OCI-LY7 (cell line): ENCODE measurements at regions not wholly inside any gene's neighbourhood (a gene's known extent, or its start where the extent isn't known, plus 50 kb on each side); places are given as distances from the start of the nearest gene placed in this dataset.

Experiments used
- BruUV-seq: library from RNA; stranded (reverse); fragments of 400-500 nt; replicated peaks from 2 replicates; lab custom pipeline; 2021; lab: Mats Ljungman, UMichigan
- CTCF ChIA-PET: fragments of 300-600 bp; sonication (Branson Sonifier 250); formaldehyde crosslinking; loops from one replicate; lab custom pipeline; 2022; ENCODE audit warnings: antibody characterized with exemption; ENCODE audit not compliant: unreplicated experiment; lab: Charles Lee
- POLR2A ChIA-PET: fragments of 300-600 bp; sonication (Branson Sonifier 250); formaldehyde crosslinking; loops from one replicate; lab custom pipeline; 2022; ENCODE audit warnings: antibody characterized with exemption; lab: Charles Lee
- DNase-seq: peaks from one replicate; pipeline ENCODE4 v3.0.0-alpha.2; 2015; ENCODE audit warnings: low spot score
- H2AFZ ChIP-seq: fragments of 200-600 bp; sonication (generic), shearing (Covaris generic); 2 replicates; pipeline ENCODE4 v1.6.1; 2014; ENCODE audit warnings: mild to moderate bottlenecking, antibody characterized with exemption, low read length, moderate library complexity
- H3K27ac ChIP-seq: fragments of 200-600 bp; sonication (generic); 2 replicates; pipeline ENCODE4 v1.5.1; 2014; ENCODE audit warnings: mixed run types, low read depth, mild to moderate bottlenecking, moderate library complexity, low read length, inconsistent platforms; ENCODE audit not compliant: poor library complexity, severe bottlenecking
- H3K36me3 ChIP-seq: fragments of 200-600 bp; sonication (generic); 2 replicates; pipeline ENCODE4 v1.6.1; 2014; ENCODE audit warnings: mild to moderate bottlenecking, antibody characterized with exemption, low read length, moderate library complexity, mixed read lengths; ENCODE audit not compliant: insufficient read depth
- H3K4me1 ChIP-seq: fragments of 200-600 bp; sonication (generic); 2 replicates; pipeline ENCODE4 v1.5.1; 2014; ENCODE audit warnings: mild to moderate bottlenecking, low read length; ENCODE audit not compliant: insufficient read depth, poor library complexity, severe bottlenecking
- H3K4me2 ChIP-seq: fragments of 200-600 bp; sonication (generic); 2 replicates; pipeline ENCODE4 v1.6.1; 2014; ENCODE audit warnings: mild to moderate bottlenecking, low read length
- H3K4me3 ChIP-seq: fragments of 200-600 bp; sonication (generic); 2 replicates; pipeline ENCODE4 v1.5.1; 2014; ENCODE audit warnings: mild to moderate bottlenecking, low read depth, low read length; ENCODE audit not compliant: poor library complexity, severe bottlenecking
- H3K79me2 ChIP-seq: fragments of 200-600 bp; sonication (generic); 2 replicates; pipeline ENCODE4 v1.6.1; 2016; ENCODE audit warnings: low read depth, mild to moderate bottlenecking, low read length, moderate library complexity, mixed read lengths; ENCODE audit not compliant: insufficient read depth
- H3K9me2 ChIP-seq: fragments of 200-600 bp; sonication (generic); 2 replicates; pipeline ENCODE4 v1.6.1; 2016; ENCODE audit warnings: mild to moderate bottlenecking, low read length, mixed read lengths; ENCODE audit not compliant: insufficient read depth
- H3K9me3 ChIP-seq: fragments of 200-600 bp; sonication (generic); 2 replicates; pipeline ENCODE4 v1.6.1; 2014; ENCODE audit warnings: mild to moderate bottlenecking, mixed run types, low read length, mixed read lengths
- H4K20me1 ChIP-seq: fragments of 200-600 bp; sonication (generic); 2 replicates; pipeline ENCODE4 v1.6.1; 2014; ENCODE audit warnings: mild to moderate bottlenecking, antibody characterized with exemption, low read length, moderate library complexity, mixed read lengths; ENCODE audit not compliant: insufficient read depth
- CTCF ChIP-seq: fragments of 200-600 bp; sonication (generic); conservative IDR thresholded peaks from 2 replicates; pipeline ENCODE4 v1.5.1; 2014; ENCODE audit warnings: mild to moderate bottlenecking, antibody characterized with exemption, low read length, moderate library complexity, mixed read lengths
- EZH2phosphoT487 ChIP-seq: fragments of 200-600 bp; sonication (generic); IDR thresholded peaks from 2 replicates; pipeline ENCODE4 v1.6.1; 2018; ENCODE audit warnings: low read depth, borderline replicate concordance, mild to moderate bottlenecking, mixed run types, antibody characterized with exemption, low read length, moderate library complexity, mixed read lengths
- intact Hi-C: fragments of 100-400 bp; cut with micrococcal nuclease; formaldehyde crosslinking; loops from one replicate; pipeline ENCODE4 v1.10.0; 2022; ENCODE audit not compliant: unreplicated experiment

- H3K36me3 ChIP-seq, result no peaks in the 10 kb centered on the region
- TF ChIP-seq EZH2phosphoT487 (no peak), CTCF (no peak)
- H3K4me2 ChIP-seq, result no peak overlapping the region
- no peaks in the 10 kb centered on the region for H3K79me2 ChIP-seq
- no peak overlapping the region for H3K27ac ChIP-seq
- intact Hi-C loops, result no loop called here
- no peaks in the 10 kb centered on the region for H3K9me2 ChIP-seq
- CTCF ChIA-PET, result no interaction called here
- H3K4me1 ChIP-seq, result no peaks in the 10 kb centered on the region
- no peaks in the 10 kb centered on the region for H3K9me3 ChIP-seq
- POLR2A ChIA-PET, result no interaction called here
- DNase-seq, result no peak
- no TSS peak for BruUV-seq
- no peaks in the 10 kb centered on the region for H4K20me1 ChIP-seq
- H3K4me3 ChIP-seq, result no peak overlapping the region
- H2AFZ ChIP-seq, result no peak overlapping the region
Observed at GRCh38 chrX:124791492-124792095, 445.2 kb downstream of the SH2D1A start.

GRCh38 chrX:124796989-124797388 lies 450.6 kb downstream of the SH2D1A start:
- intact Hi-C loops, result no loop called here
- TF ChIP-seq EZH2phosphoT487 (no peak), CTCF (no peak)
- no peaks in the 10 kb centered on the region for H4K20me1 ChIP-seq
- BruUV-seq, result no TSS peak
- POLR2A ChIA-PET, result no interaction called here
- no peaks in the 10 kb centered on the region for H3K36me3 ChIP-seq
- CTCF ChIA-PET, result no interaction called here
- no peak for DNase-seq
- H3K9me2 ChIP-seq, result no peaks in the 10 kb centered on the region
- H3K4me1 ChIP-seq, result no peaks in the 10 kb centered on the region
- H3K4me2 ChIP-seq, result no peak overlapping the region
- no peaks in the 10 kb centered on the region for H3K9me3 ChIP-seq
- no peak overlapping the region for H3K4me3 ChIP-seq
- H3K79me2 ChIP-seq, result no peaks in the 10 kb centered on the region
- H2AFZ ChIP-seq, result no peak overlapping the region
- H3K27ac ChIP-seq, result no peak overlapping the region

GRCh38 chrX:124804962-124805361 lies 458.6 kb downstream of the SH2D1A start:
- H4K20me1 ChIP-seq, result no peaks in the 10 kb centered on the region
- CTCF ChIA-PET, result no interaction called here
- no peaks in the 10 kb centered on the region for H3K4me1 ChIP-seq
- no peak for TF ChIP-seq CTCF
- no peak for TF ChIP-seq EZH2phosphoT487
- no peaks in the 10 kb centered on the region for H3K36me3 ChIP-seq
- intact Hi-C loops, result no loop called here
- H3K4me3 ChIP-seq, result no peak overlapping the region
- no peaks in the 10 kb centered on the region for H3K9me3 ChIP-seq
- no peak overlapping the region for H3K27ac ChIP-seq
- no peaks in the 10 kb centered on the region for H3K79me2 ChIP-seq
- DNase-seq, result no peak
- POLR2A ChIA-PET, result interaction anchor here (0.6 kb wide), 1 partner anchor 491 kb away, joined by 3 read pairs; no protein-coding TSS in a partner anchor
- H3K4me2 ChIP-seq, result no peak overlapping the region
- no TSS peak for BruUV-seq
- no peaks in the 10 kb centered on the region for H3K9me2 ChIP-seq
- no peak overlapping the region for H2AFZ ChIP-seq
